ENCODE measurements at regions not wholly inside any gene's neighbourhood (a gene's known extent, or its start where the extent isn't known, plus 50 kb on each side); places are given as distances from the start of the nearest gene placed in this dataset.

GRCh38 chr5:53422539-53422938 lies 57.9 kb upstream of the FST start:
- no peak for DNase-seq

DNA sequence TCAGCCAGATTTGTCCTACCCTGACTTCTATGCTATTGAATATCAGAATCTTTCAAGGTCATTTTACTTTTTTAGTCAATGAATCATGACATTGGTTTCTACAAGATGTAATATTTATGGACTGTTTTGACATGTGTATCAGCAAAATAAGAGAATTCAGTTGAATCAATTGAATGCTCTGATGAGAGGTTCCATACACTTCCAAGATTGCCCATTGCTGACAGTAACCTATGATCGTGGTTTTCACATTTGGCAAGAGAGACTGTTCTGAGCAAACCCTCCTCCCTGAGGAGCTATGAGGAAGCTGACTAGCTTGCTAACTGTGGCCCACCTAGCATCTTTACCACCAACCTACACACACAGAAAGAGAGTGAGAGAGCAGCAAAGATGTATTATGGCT lies 56.7 kb upstream of the FST start:
- no peak for DNase-seq

DNA sequence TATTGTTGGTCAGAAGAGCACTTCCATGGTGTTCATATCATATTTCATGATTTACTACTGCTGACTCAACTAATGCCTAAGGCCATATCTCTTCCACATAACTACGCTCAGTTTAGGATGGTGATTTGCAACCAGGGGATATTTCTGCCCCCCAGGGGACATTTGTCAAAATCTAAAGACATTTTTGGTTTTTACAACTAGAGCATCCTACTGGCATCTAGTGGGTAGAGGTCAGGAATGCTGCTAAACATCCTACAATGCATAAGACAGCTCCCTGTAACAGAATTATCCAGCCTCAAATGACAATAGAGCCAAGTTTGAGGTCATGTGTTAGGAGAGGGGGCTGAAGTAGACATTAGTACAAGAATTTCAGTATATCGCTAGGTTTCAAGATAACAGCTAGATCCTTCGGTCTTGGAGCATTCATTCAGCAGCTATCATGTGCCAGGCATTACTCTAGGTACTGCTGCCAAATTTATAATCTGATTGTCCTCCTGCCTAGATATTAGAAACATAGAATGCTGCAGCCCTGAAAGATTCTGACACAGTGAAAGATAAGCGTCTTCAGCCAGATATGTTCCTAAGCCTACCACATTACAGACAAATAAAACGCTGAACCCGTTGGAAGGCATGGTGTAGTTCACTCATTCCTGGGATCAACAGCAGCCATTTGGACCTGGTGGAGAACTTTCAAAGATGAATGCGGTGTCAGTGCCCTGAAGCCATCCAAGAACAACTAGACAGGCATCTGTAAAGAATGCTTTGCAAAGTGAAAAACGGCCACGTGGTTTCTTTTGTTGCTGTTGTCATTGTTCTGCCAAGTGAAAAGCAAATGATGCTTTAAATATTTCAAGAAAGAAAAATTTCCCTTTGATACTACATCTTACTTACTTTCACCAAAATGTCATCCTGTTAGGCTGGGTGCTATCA lies 55.5 kb upstream of the FST start:
- no peak for DNase-seq

DNA sequence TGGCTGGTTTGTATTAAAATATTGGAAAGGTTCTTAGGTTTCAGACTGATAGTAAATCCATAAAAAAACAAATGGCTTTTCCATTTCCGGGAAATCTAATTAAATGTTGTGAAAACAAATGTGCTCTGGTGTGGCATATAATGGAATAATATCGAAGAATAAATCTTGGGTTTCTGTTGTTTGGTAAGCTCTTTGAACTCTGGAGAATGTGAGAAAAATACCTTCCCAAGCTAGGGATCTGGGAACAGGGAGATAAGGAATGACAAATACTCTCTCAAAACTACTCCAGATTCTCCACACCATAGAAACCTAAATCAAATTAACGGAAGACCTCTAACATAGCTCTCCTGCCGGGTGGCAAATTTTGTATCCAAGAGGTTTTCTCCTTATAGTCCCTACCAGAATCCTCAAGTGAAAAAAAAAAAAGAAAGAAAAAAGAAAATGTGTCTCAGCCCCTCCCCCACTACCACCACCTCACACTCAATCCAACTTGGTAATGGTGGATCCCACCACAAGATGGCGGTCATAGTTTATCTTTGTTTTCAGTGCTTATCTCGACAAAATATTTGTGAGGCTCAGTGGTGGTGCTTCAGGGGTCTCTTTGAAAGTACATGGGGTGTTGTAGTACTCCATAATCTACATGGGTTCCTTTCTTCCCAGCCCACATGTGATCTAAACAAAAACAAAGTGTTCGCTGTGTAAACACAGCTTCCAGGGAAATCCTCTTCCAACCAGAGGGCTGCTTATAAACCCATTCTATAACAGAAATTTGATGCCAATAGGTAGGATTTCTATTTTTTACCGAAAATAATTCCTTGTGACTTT lies 54.5 kb upstream of the FST start:
- DNase-seq, result peak; percentile 60

DNA sequence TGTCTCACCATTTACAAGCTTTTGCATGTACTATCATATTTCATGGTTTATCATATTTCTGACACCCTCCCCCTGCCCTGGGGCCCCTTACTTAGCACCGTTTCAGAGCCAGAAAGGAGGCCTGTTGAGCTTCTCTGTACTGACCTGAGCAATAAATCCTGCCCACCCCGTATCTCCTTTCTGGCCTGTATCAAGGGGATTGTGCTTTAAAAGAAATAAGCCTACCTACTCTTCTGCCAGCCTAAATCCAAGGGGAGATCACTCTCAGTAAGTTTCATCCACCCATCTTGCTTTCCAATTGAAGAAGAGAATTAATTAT lies 54.0 kb upstream of the FST start:
- no peak for DNase-seq

GRCh38 chr5:53426878-53427277 lies 53.6 kb upstream of the FST start:
- DNase-seq, result no peak

- no peak for DNase-seq
Measured at GRCh38 chr5:53427965-53428364, 52.5 kb upstream of the FST start.

DNA sequence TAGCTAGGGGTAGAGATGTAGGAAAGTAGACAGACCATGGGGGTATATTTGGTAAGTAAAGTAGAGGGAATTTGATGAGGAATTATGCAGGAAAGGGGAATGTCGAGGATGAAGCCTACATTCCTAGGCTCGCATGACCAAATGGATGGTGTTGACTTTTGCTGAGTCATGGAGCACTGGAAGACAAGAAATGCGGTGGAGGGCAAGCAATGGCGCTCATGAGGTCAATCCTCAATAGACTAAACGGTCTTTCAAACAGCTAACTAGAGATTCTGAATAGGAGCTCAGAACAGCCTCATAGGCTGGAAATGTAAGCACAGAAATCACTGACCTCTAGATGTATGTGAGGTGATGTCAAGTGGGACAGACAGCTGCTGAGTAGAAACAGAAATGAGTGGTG lies 50.7 kb upstream of the FST start:
- no peak for DNase-seq

DNA sequence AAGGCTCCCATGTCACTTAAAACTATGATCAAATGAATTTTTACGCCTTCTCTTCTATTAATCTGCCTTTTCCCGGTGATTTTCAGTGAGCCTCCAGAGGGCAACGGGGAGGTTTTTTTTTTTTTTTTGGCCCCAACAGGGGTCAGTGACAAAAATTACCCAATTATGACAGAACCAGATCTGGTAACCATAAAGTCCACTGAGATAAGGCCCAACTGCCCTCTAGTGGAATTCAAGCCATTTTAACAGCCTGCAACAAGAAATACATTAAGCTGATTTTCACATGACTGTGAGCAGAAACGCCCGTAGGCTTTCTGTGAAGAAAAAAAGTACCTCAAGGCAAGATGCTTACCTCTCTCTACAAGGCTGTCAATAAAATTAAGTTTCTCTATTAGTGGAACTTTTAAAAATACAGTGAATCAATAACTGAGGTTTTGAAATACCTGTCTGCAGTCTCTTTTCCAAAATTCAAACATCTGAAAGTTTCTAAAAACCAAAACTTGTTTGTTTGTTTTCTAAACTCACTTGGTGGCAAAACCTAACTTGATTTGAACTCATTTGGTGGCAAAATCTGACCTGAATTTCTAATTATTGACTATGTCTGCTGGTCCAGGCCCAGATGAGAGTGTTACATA lies 49.7 kb upstream of the FST start:
- DNase-seq, result no peak

Measured in NCI-H2171 treated with DMSO at 0.1 percent for 48 hours (cell line).